Aorta (tissue), 5 donors: ENCODE measurements at regions not wholly inside any gene's neighbourhood (a gene's known extent, or its start where the extent isn't known, plus 50 kb on each side); places are given as distances from the start of the nearest gene placed in this dataset.

Experiments used
- ATAC-seq: fragments of 200-7000 bp; cut with Tn5 transposase; one replicate; pipeline ENCODE4 v1.9.1; 2022; ENCODE audit warnings: moderate library complexity; ENCODE audit not compliant: low FRiP score
- DNase-seq, 2 donors: peaks; one replicate each; pipeline ENCODE4 v3.0.0-alpha.2; 2020
- H3K27ac ChIP-seq, 2 donors: one replicate each; pipeline ENCODE4 v1.5.1; 2013; ENCODE audit warnings: low read length in 2 of 2, mild to moderate bottlenecking in 2 of 2, moderate library complexity in 2 of 2, control low read depth in 1 of 2, inconsistent platforms in 1 of 2, low read depth in 1 of 2
- H3K27me3 ChIP-seq, 2 donors: one replicate each; pipeline ENCODE4 v1.6.1; 2013; ENCODE audit warnings: control low read depth in 1 of 2, low read length in 1 of 2, mild to moderate bottlenecking in 1 of 2, moderate library complexity in 1 of 2; ENCODE audit not compliant: insufficient read depth in 2 of 2, control insufficient read depth in 1 of 2
- H3K36me3 ChIP-seq, 2 donors: one replicate each; pipeline ENCODE4 v1.6.1; 2013; ENCODE audit warnings: control low read depth in 1 of 2, low read length in 1 of 2, mild to moderate bottlenecking in 1 of 2; ENCODE audit not compliant: insufficient read depth in 2 of 2, control insufficient read depth in 1 of 2
- H3K4me1 ChIP-seq, 2 donors: one replicate each; pipeline ENCODE4 v1.6.1; 2013; ENCODE audit warnings: low read length in 2 of 2, control low read depth in 1 of 2, mild to moderate bottlenecking in 1 of 2, moderate library complexity in 1 of 2; ENCODE audit not compliant: insufficient read depth in 2 of 2, control insufficient read depth in 1 of 2
- H3K4me3 ChIP-seq, 2 donors: one replicate each; pipeline ENCODE4 v1.5.1; 2013; ENCODE audit warnings: low read length in 2 of 2, control low read depth in 1 of 2, mild to moderate bottlenecking in 1 of 2
- H3K9me3 ChIP-seq: one replicate; pipeline ENCODE4 v1.6.1; 2013; ENCODE audit warnings: mild to moderate bottlenecking, low read length; ENCODE audit not compliant: control insufficient read depth
- WGBS, 2 donors: extraction: QIAGEN DNeasy Blood & Tissue Kit; methylation state at CpG; one replicate each; pipeline ENCODE4 v1.1.7; 2013; 5-methylcytosine and 5-hydroxymethylcytosine counted together
- intact Hi-C, 2 donors: fragments of 100-400 bp; cut with DNase I; formaldehyde crosslinking; loops; one replicate each; pipeline versions ENCODE4 v1.14.2 to v1.15.0; 2022
- donor health status: healthy with polysubstance abuse.
- donor health status: Bipolar disorder and iron deficiency.
- donor health status: DM: no; HTN: no; CAD: no.
- donor health status: DM: no; HTN: no; CAD: no.
- donor health status: DM: yes; HTN: yes; CAD: no.

GRCh38 chr1:5667513-5668325 lies 324.5 kb downstream of the NPHP4 start:
- DNase-seq: peak in 1 of 2 donors; percentile 65
- WGBS, 2 donors: 71 to 72% methylated on average over 33 to 34 of the region's 34 CpGs

GRCh38 chr1:5664906-5665875 lies 327.0 kb downstream of the NPHP4 start:
- peak in 1 of 2 donors; percentile 45 for DNase-seq
- no peaks in the 10 kb centered on the region for H3K4me1 ChIP-seq
- intact Hi-C loops: no loop called here
- no peaks in the 10 kb centered on the region for H3K9me3 ChIP-seq
- ATAC-seq: no peak
- H3K27ac ChIP-seq: no peak overlapping the region
- H3K4me3 ChIP-seq: no peak overlapping the region
- no peaks in the 10 kb centered on the region for H3K36me3 ChIP-seq
- 68 to 74% methylated on average over 10 of the region's 10 CpGs for WGBS, 2 donors
- no peaks in the 10 kb centered on the region for H3K27me3 ChIP-seq

More at GRCh38 chr1:5667513-5668325, 324.5 kb downstream of the NPHP4 start:
- Histone ChIP-seq H3K9me3 (no peaks in the 10 kb centered on the region), H3K27ac (no peak overlapping the region), H3K4me3 (no peak overlapping the region), H3K4me1 (no peaks in the 10 kb centered on the region), H3K36me3 (no peaks in the 10 kb centered on the region), H3K27me3 (no peaks in the 10 kb centered on the region)
- no peak for ATAC-seq
- intact Hi-C loops: no loop called here

- Histone ChIP-seq H3K9me3 (no peaks in the 10 kb centered on the region), H3K4me3 (no peak overlapping the region), H3K4me1 (no peaks in the 10 kb centered on the region), H3K27me3 (no peaks in the 10 kb centered on the region), H3K36me3 (no peaks in the 10 kb centered on the region), H3K27ac (no peak overlapping the region)
- intact Hi-C loops: no loop called here
- DNase-seq (peak in 1 of 2 donors; percentile 41), ATAC-seq (no peak)
- WGBS, 2 donors: 83 to 84% methylated on average over 9 of the region's 9 CpGs
Observed at GRCh38 chr1:5664081-5664768, 328.0 kb downstream of the NPHP4 start.

GRCh38 chr1:5662744-5663126 lies 329.5 kb downstream of the NPHP4 start:
- 66 to 68% methylated on average over 5 of the region's 5 CpGs for WGBS, 2 donors
- Histone ChIP-seq H3K4me1 (no peaks in the 10 kb centered on the region), H3K27me3 (no peaks in the 10 kb centered on the region), H3K27ac (no peak overlapping the region), H3K4me3 (no peak overlapping the region), H3K9me3 (no peaks in the 10 kb centered on the region), H3K36me3 (no peaks in the 10 kb centered on the region)
- peak in 1 of 2 donors; percentile 57 for DNase-seq
- ATAC-seq: no peak
- intact Hi-C loops: no loop called here

DNA sequence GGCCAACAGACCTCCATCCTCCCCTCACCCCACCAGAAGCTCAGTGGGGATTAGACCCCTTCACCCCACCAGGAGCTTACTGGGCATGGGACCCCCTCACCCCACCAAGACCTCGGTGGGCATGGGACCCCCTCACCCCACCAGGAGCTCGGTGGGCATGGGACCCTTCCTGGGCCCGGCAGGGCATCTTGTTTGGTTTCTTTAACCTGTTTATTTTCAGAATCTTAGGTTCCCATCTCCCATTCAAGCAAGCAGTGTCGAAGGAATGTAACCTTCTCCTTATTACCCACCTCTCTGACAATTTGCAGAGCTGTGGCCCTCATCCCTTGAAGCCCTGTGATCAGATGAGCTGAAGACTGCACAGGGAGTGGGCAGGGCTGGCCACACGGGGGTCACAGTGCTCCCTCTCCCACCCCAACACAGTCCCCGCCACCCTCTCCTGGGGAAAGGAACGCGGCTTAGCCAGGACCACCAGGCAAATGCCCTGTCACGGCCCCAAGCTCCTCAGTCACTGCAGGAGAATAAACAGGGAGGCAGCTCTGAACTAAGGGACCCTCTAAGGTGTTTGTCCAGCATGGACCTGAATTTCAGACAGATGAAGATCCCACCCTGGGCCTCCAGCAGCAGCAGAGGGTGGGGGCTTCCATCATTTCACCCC lies 330.0 kb downstream of the NPHP4 start:
- H3K27ac ChIP-seq: no peak overlapping the region
- DNase-seq (peak in 1 of 2 donors; percentile 47), ATAC-seq (no peak)
- no peaks in the 10 kb centered on the region for H3K4me1 ChIP-seq
- H3K4me3 ChIP-seq: no peak overlapping the region
- no peaks in the 10 kb centered on the region for H3K36me3 ChIP-seq
- no peaks in the 10 kb centered on the region for H3K27me3 ChIP-seq
- WGBS, 2 donors: 68 to 75% methylated on average over 9 of the region's 9 CpGs
- no peaks in the 10 kb centered on the region for H3K9me3 ChIP-seq
- intact Hi-C loops: no loop called here

DNA sequence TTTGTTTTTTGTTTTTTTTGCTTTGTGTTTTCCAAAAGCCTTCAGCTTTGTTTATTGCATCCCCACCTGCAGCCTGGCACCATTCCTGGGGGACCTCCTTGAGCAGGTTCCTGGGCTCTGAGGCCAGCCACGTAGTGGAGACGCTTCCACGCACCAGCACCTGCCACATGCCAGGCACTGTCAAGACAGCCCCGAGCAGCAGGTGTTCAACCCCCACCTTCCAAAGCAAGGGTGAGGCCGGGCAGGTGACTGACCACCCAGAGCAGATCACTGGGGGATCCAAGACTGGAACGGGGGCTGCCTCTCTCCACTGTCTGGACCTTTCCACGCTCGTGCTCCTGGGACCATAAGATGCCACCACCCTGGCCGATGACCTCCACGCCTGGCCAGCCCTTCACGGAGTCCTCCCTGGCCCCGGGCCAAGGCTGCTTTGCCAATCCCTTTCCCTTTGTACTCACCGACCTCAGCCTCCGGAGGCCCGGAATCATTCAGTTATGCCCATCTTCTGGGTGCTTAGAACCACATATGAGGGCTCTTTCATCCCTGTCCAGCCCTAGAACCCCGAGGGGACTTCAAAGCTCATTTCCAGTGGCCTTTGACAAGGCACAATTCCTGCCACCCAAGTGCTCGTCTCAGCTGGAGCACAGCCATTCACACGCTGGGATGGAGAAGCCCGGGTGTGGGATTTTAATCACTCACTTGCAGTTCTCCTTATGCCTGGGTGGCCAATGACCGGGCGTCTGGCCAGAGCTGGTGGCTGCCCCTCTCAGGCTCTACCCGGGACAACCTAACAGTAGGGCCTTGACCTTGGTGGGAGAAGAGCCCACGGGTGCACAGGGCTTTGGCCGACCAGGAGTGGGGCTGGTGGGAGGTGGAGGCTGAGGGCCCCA lies 330.8 kb downstream of the NPHP4 start:
- H3K9me3 ChIP-seq: no peaks in the 10 kb centered on the region
- no peak for ATAC-seq
- intact Hi-C loops: no loop called here
- H3K4me1 ChIP-seq: no peaks in the 10 kb centered on the region
- WGBS, 2 donors: 77 to 80% methylated on average over 24 of the region's 24 CpGs
- H3K27me3 ChIP-seq: no peaks in the 10 kb centered on the region
- H3K4me3 ChIP-seq: no peak overlapping the region
- no peaks in the 10 kb centered on the region for H3K36me3 ChIP-seq
- peak in 1 of 2 donors; percentile 68 for DNase-seq
- H3K27ac ChIP-seq: no peak overlapping the region

GRCh38 chr1:5660141-5660935 lies 331.9 kb downstream of the NPHP4 start:
- Histone ChIP-seq H3K36me3 (no peaks in the 10 kb centered on the region), H3K9me3 (no peaks in the 10 kb centered on the region), H3K4me1 (no peaks in the 10 kb centered on the region), H3K4me3 (no peak overlapping the region), H3K27ac (no peak overlapping the region), H3K27me3 (no peaks in the 10 kb centered on the region)
- DNase-seq (peak in 1 of 2 donors; percentile 9), ATAC-seq (no peak)
- 25 to 28% methylated on average over 13 of the region's 13 CpGs for WGBS, 2 donors
- intact Hi-C loops: no loop called here
